Left kidney (tissue), 1 donor: ENCODE measurements at regions not wholly inside any gene's neighbourhood (a gene's known extent, or its start where the extent isn't known, plus 50 kb on each side); places are given as distances from the start of the nearest gene placed in this dataset.
"Not testable (repeated sequence)": the region's sequence is repeated elsewhere in the genome, so short reads cannot be mapped to it uniquely, and the experiment has no call there.

ENCODE experiments used
- DNase-seq: peaks from one replicate; pipeline ENCODE4 v3.0.0-alpha.2; 2013

DNA sequence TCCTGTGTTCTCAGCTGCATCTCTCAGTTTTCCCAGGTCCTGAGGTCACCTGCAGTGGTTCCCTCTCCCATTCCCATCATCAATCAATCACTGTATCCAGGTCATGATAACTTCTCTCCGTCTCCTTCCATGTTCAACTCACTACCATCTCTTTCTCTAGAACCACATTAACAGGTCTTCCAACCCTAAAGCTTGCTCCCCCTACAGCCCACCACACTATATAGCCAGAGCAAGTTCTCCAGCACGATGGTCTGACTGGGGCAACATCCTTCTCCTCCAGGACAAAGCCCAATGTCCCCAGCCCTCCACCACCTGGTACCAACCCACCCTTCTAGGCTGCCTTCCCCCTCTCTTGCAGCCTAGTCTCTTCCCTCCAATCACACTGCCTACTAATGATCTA, 241.6 kb downstream of the CDK5RAP2 start:
- no peak for DNase-seq

DNA sequence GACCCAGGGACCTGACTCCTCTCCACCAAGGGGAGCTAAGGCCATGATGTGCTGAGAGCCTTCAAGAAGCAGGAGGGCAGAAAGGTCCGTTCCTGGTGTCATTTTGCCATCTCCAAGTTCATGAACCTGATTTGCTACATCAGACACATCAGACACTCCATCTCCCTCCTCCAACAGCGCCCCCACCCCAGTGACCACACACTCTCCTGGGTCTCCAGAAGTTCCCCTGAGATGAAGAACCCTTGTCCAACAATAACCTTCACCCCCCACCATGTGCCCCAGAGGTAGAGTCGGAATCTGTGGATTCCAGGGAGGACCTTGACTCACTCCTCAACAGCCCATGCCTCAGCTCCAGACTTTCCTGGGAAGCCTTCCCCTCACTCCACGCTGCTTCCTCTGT, 242.8 kb downstream of the CDK5RAP2 start:
- DNase-seq = no peak

GRCh38 chr9:120336753-120337090, 243.2 kb downstream of the CDK5RAP2 start:
- DNase-seq = no peak

DNA sequence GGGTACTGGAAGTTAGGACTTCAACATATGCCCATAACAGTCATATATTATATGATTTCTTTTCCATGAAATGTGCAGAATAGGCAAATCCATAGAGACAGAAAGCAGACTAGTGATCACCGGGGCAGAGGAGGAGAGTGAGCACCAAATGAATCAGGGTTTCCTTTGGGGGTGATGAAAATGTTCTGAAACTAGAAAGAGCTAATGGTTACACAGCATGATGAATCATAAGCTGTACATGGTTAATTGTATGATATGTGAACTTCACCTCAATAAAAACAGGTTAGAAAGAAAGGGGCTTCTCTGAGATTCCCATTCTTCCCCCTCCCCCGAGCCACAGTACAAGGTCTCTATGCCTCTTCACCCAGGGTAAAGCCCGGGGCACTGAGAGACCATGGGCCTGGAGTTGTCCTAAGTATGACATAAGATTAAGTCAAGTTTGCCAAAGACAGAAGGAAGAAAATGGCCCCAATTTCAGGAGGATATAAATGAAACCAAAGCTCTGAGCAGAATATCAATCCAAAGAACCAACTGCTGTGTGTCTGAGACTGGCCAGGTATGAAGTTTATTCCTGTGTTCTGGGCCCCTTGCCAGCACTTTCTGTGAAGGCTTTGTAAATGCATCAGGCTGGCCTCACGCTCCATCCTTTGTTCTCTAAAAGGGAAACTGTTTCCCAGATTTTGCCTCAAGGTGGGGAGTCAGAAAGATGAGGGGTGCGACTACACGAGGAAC, 243.8 kb downstream of the CDK5RAP2 start:
- no peak for DNase-seq

DNA sequence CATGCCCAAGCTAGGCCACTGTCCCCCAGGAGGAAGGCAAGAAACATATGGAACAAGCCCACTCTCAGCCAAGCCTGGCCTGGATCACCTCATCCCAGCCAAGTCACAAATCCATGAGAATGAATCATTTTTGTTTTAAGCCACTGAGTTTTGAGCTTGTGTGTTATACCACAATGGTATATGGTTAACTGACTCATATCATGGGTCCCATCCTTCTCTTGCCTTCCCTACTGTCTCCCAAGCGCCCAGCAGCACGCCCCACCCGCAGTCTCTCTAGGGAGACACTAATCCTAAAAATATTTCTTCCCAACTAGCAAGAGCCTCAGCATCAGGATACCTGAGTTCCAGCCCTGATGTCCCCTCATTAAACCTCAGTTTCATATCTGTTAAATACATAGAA, 248.1 kb downstream of the CDK5RAP2 start:
- DNase-seq = no peak

DNA sequence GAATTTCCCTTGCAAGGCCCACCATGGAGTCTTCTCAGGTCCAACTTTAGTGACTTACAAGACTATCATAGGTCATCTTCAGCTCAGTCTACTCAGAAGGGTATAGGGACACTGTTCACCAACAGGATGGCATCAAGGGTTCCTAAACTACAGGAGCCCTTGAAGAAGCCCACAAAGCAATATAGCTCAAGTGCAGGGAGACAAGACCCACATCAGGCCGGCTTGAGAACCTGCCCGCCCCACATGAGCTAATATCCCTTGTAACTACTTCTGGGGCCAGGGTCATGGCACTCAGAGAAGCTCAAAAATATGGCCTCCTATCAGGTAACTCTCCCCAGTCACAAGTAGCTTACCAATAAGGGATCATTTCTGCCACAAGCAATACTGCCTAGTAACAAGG, 249.9 kb downstream of the CDK5RAP2 start:
- no peak for DNase-seq

GRCh38 chr9:120327322-120327721, 252.6 kb downstream of the CDK5RAP2 start:
- DNase-seq = no peak

DNA sequence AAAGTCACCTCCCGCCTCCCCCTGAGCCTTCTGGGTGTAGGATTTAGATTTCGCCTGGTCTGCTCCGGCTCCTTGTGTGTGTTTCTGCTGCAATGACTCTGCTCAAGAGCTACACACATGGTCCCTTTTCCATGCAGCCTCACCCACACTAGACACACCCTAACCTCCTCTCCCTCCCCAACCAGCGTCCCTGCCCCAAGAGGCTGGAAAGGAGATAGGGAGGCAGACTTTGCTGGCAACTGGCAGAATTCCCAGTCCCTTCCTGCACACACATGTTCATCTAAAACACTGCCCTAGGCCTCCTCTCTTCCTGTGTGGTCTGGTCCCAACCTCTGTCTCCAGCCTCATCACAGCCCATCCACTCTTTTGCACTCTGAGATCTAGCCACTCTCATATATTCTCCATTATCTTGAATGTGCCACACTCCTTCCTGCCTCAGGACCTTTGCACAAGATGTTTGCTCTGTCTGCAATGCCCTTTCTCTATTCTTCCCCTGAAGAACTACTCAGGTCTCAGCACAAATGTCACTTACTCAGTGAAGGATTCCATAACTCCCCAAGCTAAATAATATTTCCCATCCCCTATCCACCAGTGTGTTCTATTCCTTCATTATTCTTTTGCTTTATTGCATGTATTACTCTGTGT, 253.8 kb downstream of the CDK5RAP2 start:
- no peak for DNase-seq

GRCh38 chr9:120324996-120325642, 254.8 kb downstream of the CDK5RAP2 start:
- DNase-seq = no peak

GRCh38 chr9:120324461-120324860, 255.5 kb downstream of the CDK5RAP2 start:
- no peak for DNase-seq

- DNase-seq = no peak
These were observed 256.8 kb downstream of the CDK5RAP2 start for GRCh38 chr9:120323125-120323524.

GRCh38 chr9:120319452-120319851, 260.5 kb downstream of the CDK5RAP2 start:
- DNase-seq = no peak

- no peak for DNase-seq
These were observed 264.8 kb downstream of the CDK5RAP2 start for GRCh38 chr9:120315154-120315553.

DNA sequence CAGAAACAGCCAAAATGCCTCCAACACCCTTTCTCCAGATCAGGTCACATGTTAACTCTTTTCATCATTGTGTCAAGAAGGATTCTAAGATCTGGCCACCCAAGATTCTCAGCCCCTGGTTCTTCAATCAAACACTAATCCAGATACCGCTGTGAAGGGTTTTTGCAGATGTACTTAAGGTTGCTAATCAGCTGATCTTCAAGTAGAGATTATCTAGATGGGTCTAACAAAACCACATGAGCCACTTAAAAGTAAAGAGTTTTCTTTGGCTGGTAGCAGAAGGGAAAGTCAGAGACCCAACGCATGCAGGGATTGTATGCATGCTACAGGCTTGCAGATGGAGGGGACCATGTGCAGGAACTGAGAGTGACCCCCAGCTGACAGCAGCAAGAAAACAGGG, 267.9 kb downstream of the CDK5RAP2 start:
- DNase-seq = no peak

GRCh38 chr9:120310035-120310434, 269.9 kb downstream of the CDK5RAP2 start:
- DNase-seq = no peak

DNA sequence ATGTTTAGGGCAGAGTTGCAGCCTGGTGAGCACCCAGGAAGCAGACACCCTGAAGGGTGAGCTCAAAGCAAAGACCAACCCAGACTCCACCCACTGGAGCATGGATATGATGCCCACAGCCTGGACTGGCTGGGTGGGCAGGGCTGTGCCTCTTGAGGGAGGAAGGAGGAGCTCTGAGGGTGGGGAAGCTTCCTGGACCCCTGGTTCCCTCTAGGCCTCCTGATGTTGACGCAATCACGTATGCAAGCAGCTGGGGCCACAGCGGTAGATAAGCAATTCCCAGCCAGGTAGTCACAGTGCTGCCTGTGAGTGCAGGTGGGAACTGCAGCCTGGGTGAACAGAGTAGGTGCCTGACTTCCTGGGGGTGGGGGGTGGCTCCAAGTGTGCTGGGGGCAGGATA, 271.5 kb downstream of the CDK5RAP2 start:
- DNase-seq = no peak

GRCh38 chr9:120307599-120307998, 272.4 kb downstream of the CDK5RAP2 start:
- DNase-seq = no peak

GRCh38 chr9:120306561-120306960, 273.4 kb downstream of the CDK5RAP2 start:
- DNase-seq = no peak

- no peak for DNase-seq
These were observed 273.9 kb downstream of the CDK5RAP2 start for GRCh38 chr9:120306088-120306487.

DNA sequence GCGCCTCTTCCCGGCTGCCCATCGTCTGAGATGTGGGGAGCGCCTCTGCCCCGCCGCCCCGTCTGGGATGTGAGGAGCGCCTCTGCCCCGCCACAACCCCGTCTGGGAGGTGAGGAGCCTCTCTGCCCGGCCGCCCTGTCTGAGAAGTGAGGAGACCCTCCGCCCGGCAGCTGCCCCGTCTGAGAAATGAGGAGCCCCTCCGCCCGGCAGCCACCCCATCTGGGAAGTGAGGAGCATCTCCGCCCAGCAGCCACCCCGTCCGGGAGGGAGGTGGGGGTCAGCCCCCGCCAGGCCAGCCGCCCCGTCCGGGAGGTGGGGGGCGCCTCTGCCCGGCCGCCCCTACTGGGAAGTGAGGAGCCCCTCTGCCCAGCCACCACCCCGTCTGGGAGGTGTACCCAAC, 275.1 kb downstream of the CDK5RAP2 start:
- not testable (repeated sequence) for DNase-seq

DNA sequence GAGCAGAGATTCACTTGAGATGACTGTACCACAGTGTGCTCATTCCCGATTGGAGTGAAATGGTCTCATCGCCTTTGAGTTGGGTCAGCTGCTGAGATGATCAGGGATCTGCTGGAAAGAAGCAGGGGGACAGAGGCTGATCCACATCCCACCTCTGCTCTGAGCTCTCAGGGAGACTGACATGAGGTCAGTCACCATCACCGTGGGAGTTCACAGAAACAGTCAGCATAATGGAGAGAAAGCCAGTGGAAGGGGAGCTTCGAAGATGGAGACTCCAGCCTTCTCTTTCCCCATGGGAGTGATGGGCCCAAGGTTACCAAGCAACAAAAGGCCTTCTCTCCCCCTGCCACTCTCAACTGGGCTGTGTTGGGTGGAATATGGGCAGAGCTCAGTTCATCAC, 276.4 kb downstream of the CDK5RAP2 start:
- no peak for DNase-seq

- DNase-seq = no peak
These were observed 280.2 kb downstream of the CDK5RAP2 start for GRCh38 chr9:120299785-120300184.

- DNase-seq = no peak
These were observed 286.0 kb downstream of the CDK5RAP2 start for GRCh38 chr9:120294003-120294402.

DNA sequence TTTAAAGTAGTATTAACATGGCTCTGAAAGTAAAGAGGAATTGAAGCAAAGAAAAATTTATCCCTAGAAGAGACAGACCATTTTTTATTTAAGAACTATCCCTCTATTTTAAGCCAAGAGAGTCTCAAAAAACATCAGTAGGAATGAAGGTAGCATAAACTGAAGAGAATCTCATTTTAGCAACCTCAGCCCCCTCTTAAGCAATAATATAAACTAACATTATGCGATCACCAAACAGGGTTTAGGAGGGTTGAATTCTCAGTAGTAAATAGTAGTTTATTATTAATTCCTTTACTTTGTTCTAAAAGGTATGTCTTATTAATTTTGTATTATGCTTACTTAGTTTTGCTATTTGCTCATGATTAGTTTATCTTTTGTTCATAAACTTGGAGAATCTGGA, 287.4 kb downstream of the CDK5RAP2 start:
- no peak for DNase-seq
